ENCODE measurements at regions not wholly inside any gene's neighbourhood (a gene's known extent, or its start where the extent isn't known, plus 50 kb on each side); places are given as distances from the start of the nearest gene placed in this dataset.

GRCh38 chr12:3409662-3410061 is 81.3 kb upstream of the PRMT8 start:
- Histone ChIP-seq H2BK15ac (ENCODE audit: low read depth, low read length) (no peak overlapping the region), H4K8ac (replicated peaks; ENCODE audit: insufficient read length, low read depth, low read length) (no peak overlapping the region), H3K27me3 (ENCODE audit: insufficient read depth, low read length) (no peaks in the 10 kb centered on the region), H3K23me2 (ENCODE audit: insufficient read length, low read depth, low read length, poor library complexity, severe bottlenecking) (no peaks in the 10 kb centered on the region), H2AFZ (ENCODE audit: low read length) (no peak overlapping the region), H3K9ac (ENCODE audit: extremely low read depth, insufficient read length, low read length) (no peak overlapping the region), H3K79me1 (ENCODE audit: insufficient read depth, low read depth, low read length, poor library complexity, severe bottlenecking) (no peaks in the 10 kb centered on the region), H2BK5ac (ENCODE audit: insufficient read length, low read length) (no peak overlapping the region), H3K56ac (ENCODE audit: insufficient read length, low read depth, low read length) (no peak overlapping the region), H4K5ac (ENCODE audit: insufficient read length, low read depth, low read length) (no peak overlapping the region), H4K20me1 (ENCODE audit: control insufficient read depth, insufficient read depth, insufficient read length) (no peaks in the 10 kb centered on the region), H2BK20ac (ENCODE audit: low read depth, low read length, poor library complexity, severe bottlenecking) (no peak overlapping the region), H3K18ac (ENCODE audit: insufficient read length, low read depth, low read length) (no peak overlapping the region), H3K79me2 (ENCODE audit: insufficient read depth, low read length) (no peaks in the 10 kb centered on the region; the same call in 1 of the 2 replicates), H3K4ac (ENCODE audit: low read depth, low read length) (no peak overlapping the region), H3K23ac (ENCODE audit: insufficient read length, low read depth, low read length) (no peak overlapping the region), H2BK120ac (ENCODE audit: low read depth, low read length, poor library complexity, severe bottlenecking) (no peak overlapping the region), H3K4me2 (ENCODE audit: insufficient read depth, insufficient read length, low read length) (no peak overlapping the region), H3K27ac (ENCODE audit: insufficient read length, low read depth, low read length) (no peak overlapping the region), H2AK5ac (ENCODE audit: insufficient read length, low read length) (no peak overlapping the region), H3K4me1 (ENCODE audit: insufficient read depth, low read length) (no peaks in the 10 kb centered on the region), H3K14ac (ENCODE audit: insufficient read depth, low read length) (no peak overlapping the region), H2BK12ac (ENCODE audit: insufficient read length, low read depth, low read length) (no peak overlapping the region), H3K9me3 (ENCODE audit: control insufficient read depth, low read depth, low read length) (peaks cover 15% of the 10 kb centered on the region), H3T11ph (ENCODE audit: low read length) (no peak overlapping the region), H4K91ac (ENCODE audit: insufficient read length, low read depth, low read length) (no peak overlapping the region)
- WGBS (ENCODE audit: extremely low coverage, insufficient read length, low lambda C conversion rate), result no CpG with 5 or more reads among the region's 2 CpGs
- Mint-ChIP-seq H3K4me1 (no peaks in the 10 kb centered on the region), H3K9me3 (peaks cover 38 to 39% of the 10 kb centered on the region in 2 experiments), H3K36me3 (ENCODE audit: insufficient read depth in 1 of 3, low read depth in 3 of 3) (peaks cover 8 to 28% (median 15%) of the 10 kb centered on the region in 3 experiments), H3K27me3 (ENCODE audit: low read depth) (peaks cover 18% of the 10 kb centered on the region), H3K4me3 (no peak overlapping the region), H3K27ac (no peak overlapping the region)
- no peak for TF ChIP-seq CTCF (conservative IDR thresholded peaks at IDR 0.05)
- no peak for DNase-seq
